Prostate gland (tissue), 2 donors: ENCODE measurements at regions not wholly inside any gene's neighbourhood (a gene's known extent, or its start where the extent isn't known, plus 50 kb on each side); places are given as distances from the start of the nearest gene placed in this dataset.

Experiments
- DNase-seq: peaks from one replicate; pipeline ENCODE4 v3.0.0-alpha.2; 2019; ENCODE audit warnings: low spot score
- H3K27ac ChIP-seq, 2 donors: fragments of 200-600 bp; sonication (generic); 2 replicates each; pipeline ENCODE4 v1.5.1; 2017 to 2019
- H3K27me3 ChIP-seq: fragments of 200-600 bp; sonication (generic); replicated peaks from 2 replicates; pipeline ENCODE4 v1.5.1; 2019; ENCODE audit not compliant: insufficient read depth
- H3K36me3 ChIP-seq, 2 donors: fragments of 200-600 bp; sonication (generic); 1 replicate in 1 of 2; 2 replicates in 1 of 2; pipeline versions ENCODE4 v1.5.1 to v1.8.1; 2017 to 2019
- H3K4me1 ChIP-seq: fragments of 200-600 bp; sonication (generic); replicated peaks from 2 replicates; pipeline ENCODE4 v1.5.1; 2019
- H3K4me3 ChIP-seq, 2 donors: fragments of 200-600 bp; sonication (generic); 2 replicates each; pipeline ENCODE4 v1.5.1; 2017 to 2019
- H3K9me3 ChIP-seq: fragments of 200-600 bp; sonication (generic); 2 replicates; pipeline ENCODE4 v1.5.1; 2017
- POLR2A ChIP-seq: fragments of 450-650 bp; IDR thresholded peaks from one replicate; pipeline ENCODE4 v1.6.1; 2016; ENCODE audit warnings: antibody characterized with exemption, mild to moderate bottlenecking
- POLR2AphosphoS5 ChIP-seq: sonication (generic); formaldehyde crosslinking; IDR thresholded peaks from one replicate; pipeline ENCODE4 v1.6.1; 2017; ENCODE audit warnings: antibody characterized with exemption
- WGBS: methylation state at CpG from one replicate; pipeline ENCODE4 v1.1.5; 2018; 5-methylcytosine and 5-hydroxymethylcytosine counted together
- intact Hi-C: fragments of 100-400 bp; cut with DNase I; formaldehyde crosslinking; loops from one replicate; pipeline ENCODE4 v1.14.2; 2022
- TF ChIP-seq, protein P1 (sequence below), 4 experiments: fragments of 200-600 bp in 2 of 4; fragments of 450-650 bp in 2 of 4; sonication (generic) in 2 of 4; IDR thresholded peaks; 1 replicate in 3 of 4; 2 replicates in 1 of 4; pipeline ENCODE4 v1.5.1; 2016 to 2019; ENCODE audit warnings: antibody characterized with exemption in 4 of 4, mild to moderate bottlenecking in 2 of 4, moderate library complexity in 2 of 4

DNA sequence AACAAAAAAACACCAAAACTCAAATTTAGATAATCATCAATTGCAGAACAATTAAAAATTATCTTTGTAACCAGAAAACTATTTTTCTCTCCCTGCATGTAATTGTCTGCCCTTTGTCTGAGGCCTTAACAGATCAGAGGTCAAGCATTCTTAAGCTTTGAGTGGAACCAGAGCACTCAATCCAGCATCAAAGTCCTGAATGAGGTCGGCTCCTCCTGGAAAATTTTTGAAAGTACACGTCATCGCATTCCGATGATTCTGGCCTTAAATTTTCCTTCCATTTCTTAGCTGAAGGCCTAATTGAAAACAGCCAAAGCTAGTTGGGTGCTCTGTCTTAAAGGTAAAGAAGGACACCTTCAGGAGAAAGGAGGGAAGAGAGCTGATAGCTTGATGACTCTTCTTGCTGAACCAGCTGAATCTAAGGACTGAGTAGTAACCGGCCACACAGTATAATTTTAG is 510.2 kb upstream of the SULF2 start:
- no peak for DNase-seq
- no peaks in the 10 kb centered on the region for H3K9me3 ChIP-seq
- intact Hi-C loops: loop anchor here (10.0 kb wide), 1 partner anchor 621 kb away; no protein-coding TSS in a partner anchor
- no peaks in the 10 kb centered on the region for H3K4me1 ChIP-seq
- H3K4me3 ChIP-seq: no peak overlapping the region
- WGBS: 50% methylated on average over 5 of the region's 5 CpGs
- no peak overlapping the region for H3K27ac ChIP-seq
- TF ChIP-seq POLR2A (no peak), POLR2AphosphoS5 (peak; percentile 54)
- TF ChIP-seq, protein P1, sequence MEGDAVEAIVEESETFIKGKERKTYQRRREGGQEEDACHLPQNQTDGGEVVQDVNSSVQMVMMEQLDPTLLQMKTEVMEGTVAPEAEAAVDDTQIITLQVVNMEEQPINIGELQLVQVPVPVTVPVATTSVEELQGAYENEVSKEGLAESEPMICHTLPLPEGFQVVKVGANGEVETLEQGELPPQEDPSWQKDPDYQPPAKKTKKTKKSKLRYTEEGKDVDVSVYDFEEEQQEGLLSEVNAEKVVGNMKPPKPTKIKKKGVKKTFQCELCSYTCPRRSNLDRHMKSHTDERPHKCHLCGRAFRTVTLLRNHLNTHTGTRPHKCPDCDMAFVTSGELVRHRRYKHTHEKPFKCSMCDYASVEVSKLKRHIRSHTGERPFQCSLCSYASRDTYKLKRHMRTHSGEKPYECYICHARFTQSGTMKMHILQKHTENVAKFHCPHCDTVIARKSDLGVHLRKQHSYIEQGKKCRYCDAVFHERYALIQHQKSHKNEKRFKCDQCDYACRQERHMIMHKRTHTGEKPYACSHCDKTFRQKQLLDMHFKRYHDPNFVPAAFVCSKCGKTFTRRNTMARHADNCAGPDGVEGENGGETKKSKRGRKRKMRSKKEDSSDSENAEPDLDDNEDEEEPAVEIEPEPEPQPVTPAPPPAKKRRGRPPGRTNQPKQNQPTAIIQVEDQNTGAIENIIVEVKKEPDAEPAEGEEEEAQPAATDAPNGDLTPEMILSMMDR (IDR thresholded peaks at IDR 0.05): peak in 2 of 4 experiments; percentile 33 to 34
- H3K36me3 ChIP-seq: no peaks in the 10 kb centered on the region
- no peaks in the 10 kb centered on the region for H3K27me3 ChIP-seq

DNA sequence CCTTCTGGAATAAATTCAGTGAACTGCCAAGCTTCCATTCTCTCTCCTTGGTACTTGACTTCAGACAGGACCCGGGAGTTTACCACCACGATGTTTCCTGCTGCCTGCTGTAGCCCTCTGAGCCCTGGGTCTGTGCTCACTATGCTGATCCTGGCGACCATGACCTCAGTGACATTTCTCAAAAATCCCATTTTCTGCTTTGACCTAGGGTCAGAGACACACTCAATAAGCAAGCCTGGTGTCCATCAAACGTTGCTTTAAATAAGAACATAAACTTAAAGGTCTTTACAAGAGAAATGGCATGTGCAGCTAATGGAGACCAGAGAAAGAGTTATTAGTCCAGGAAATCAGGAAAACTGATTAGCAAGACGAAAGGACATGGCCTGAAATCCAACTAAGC is 509.7 kb upstream of the SULF2 start:
- 75% methylated on average over 5 of the region's 5 CpGs for WGBS
- Histone ChIP-seq H3K27me3 (no peaks in the 10 kb centered on the region), H3K4me3 (no peak overlapping the region), H3K36me3 (no peaks in the 10 kb centered on the region), H3K4me1 (no peaks in the 10 kb centered on the region), H3K27ac (no peak overlapping the region), H3K9me3 (no peaks in the 10 kb centered on the region)
- DNase-seq: no peak
- TF ChIP-seq, protein P1 (IDR thresholded peaks at IDR 0.05): no peak
- TF ChIP-seq POLR2AphosphoS5: no peak
- no peak for TF ChIP-seq POLR2A
- intact Hi-C loops: loop anchor here (5.0 to 10.0 kb wide), 2 partner anchors 508 to 620 kb away; partner anchors contain the start of gene SULF2

DNA sequence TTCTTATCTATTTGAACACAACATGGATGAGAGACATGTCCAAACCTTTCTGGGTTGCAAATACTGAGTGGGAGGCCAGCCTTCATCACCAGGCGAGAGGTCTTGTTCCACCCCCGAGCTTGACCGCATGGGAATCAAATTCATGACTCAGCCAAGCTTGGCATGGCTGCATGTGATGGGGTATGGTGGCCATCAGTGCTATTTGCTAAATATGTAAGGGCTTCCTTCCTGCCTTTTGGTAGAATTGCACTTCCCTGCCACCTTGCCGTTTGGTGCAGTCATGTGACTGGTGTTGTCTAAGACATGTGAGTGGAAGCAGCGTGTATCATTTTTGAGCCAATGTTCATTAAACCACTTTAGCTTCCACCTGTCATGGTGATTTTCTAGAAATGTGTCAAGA is 508.9 kb upstream of the SULF2 start:
- 90% methylated on average over 5 of the region's 5 CpGs for WGBS
- TF ChIP-seq, protein P1 (IDR thresholded peaks at IDR 0.05): no peak
- TF ChIP-seq POLR2AphosphoS5: no peak
- TF ChIP-seq POLR2A: no peak
- DNase-seq: no peak
- H3K27ac ChIP-seq: no peak overlapping the region
- H3K4me1 ChIP-seq: no peaks in the 10 kb centered on the region
- no peaks in the 10 kb centered on the region for H3K27me3 ChIP-seq
- no peaks in the 10 kb centered on the region for H3K36me3 ChIP-seq
- intact Hi-C loops: loop anchor here (5.0 to 10.0 kb wide), 2 partner anchors 507 to 619 kb away; partner anchors contain the start of gene SULF2
- no peak overlapping the region for H3K4me3 ChIP-seq
- H3K9me3 ChIP-seq: no peaks in the 10 kb centered on the region

DNA sequence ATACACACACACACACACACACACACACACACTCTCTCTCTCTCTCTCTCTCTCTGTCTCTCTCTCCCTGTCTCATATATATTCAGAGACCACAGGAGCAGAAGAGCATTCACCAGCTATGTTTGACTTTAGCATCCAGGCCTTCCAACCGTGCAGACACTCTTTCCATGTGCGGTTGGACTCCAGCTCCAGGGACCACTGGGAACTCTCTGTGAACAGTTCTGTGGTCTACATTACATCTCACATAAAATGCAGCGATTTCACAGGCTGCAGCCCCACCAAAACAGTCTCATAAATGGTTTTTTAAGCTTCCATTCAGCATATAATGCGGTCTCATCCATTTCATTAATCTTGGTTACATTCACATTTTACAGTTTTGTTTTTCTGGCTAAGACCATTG is 508.4 kb upstream of the SULF2 start:
- no peak overlapping the region for H3K4me3 ChIP-seq
- no peaks in the 10 kb centered on the region for H3K4me1 ChIP-seq
- H3K9me3 ChIP-seq: no peaks in the 10 kb centered on the region
- no peak for DNase-seq
- no peak overlapping the region for H3K27ac ChIP-seq
- 91% methylated on average over 4 of the region's 4 CpGs for WGBS
- intact Hi-C loops: loop anchor here (5.0 to 10.0 kb wide), 2 partner anchors 506 to 619 kb away; partner anchors contain the start of gene SULF2
- no peaks in the 10 kb centered on the region for H3K27me3 ChIP-seq
- no peak for TF ChIP-seq POLR2AphosphoS5
- TF ChIP-seq, protein P1 (IDR thresholded peaks at IDR 0.05): no peak
- TF ChIP-seq POLR2A: no peak
- no peaks in the 10 kb centered on the region for H3K36me3 ChIP-seq

DNA sequence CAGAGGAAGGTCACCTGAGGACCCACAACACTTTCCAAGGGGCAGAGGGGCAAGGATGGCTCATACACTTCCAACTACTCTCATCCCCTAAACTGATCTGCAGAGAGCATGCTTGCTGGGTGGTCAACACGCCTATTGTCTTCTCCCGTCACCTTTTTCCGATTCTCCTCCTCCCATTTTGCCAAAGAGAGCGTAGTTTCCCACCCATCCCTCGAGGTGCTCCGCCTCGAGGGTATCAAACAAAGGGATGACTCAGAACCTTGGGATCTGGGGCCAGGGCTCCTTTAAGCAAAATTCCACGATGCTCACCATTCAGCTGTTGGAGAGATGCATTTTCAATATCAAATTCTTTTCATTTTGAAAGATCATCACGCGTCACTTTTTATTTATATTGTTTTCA is 507.5 kb upstream of the SULF2 start:
- Histone ChIP-seq H3K4me3 (no peak overlapping the region), H3K27me3 (no peaks in the 10 kb centered on the region), H3K36me3 (no peaks in the 10 kb centered on the region), H3K27ac (no peak overlapping the region), H3K9me3 (no peaks in the 10 kb centered on the region), H3K4me1 (no peaks in the 10 kb centered on the region)
- DNase-seq: no peak
- TF ChIP-seq POLR2A: no peak
- TF ChIP-seq POLR2AphosphoS5: no peak
- TF ChIP-seq, protein P1 (IDR thresholded peaks at IDR 0.05): no peak
- intact Hi-C loops: loop anchor here (5.0 to 10.0 kb wide), 2 partner anchors 506 to 618 kb away; partner anchors contain the start of gene SULF2
- 79% methylated on average over 10 of the region's 10 CpGs for WGBS
